ENCODE measurements at regions not wholly inside any gene's neighbourhood (a gene's known extent, or its start where the extent isn't known, plus 50 kb on each side); places are given as distances from the start of the nearest gene placed in this dataset.
"Not testable (repeated sequence)": the region's sequence is repeated elsewhere in the genome, so short reads cannot be mapped to it uniquely, and the experiment has no call there.

- intact Hi-C loops (cut with DNase I): no loop called here
- Histone ChIP-seq H3K27me3 (no peaks in the 10 kb centered on the region), H3K36me3 (replicated peaks in 1 of 2) (no peaks in the 10 kb centered on the region), H3K4me3 (no peak overlapping the region), H3K9me3 (replicated peaks in 1 of 3) (no peaks in the 10 kb centered on the region), H3K4me1 (replicated peaks in 1 of 2) (no peaks in the 10 kb centered on the region), H3K27ac (no peak overlapping the region)
- DNase-seq: no peak
- 52 to 72% (median 55%) methylated on average over 3 of the region's 3 CpGs for WGBS, 4 donors
- TF ChIP-seq CTCF (IDR thresholded peaks at IDR 0.05) (no peak), POLR2A (IDR thresholded peaks at IDR 0.05) (no peak)
These were observed 121.2 kb upstream of the SLC35G4 start for GRCh38 chr18:11488175-11488574.

- H3K27ac ChIP-seq: no peak overlapping the region
- H3K36me3 ChIP-seq (replicated peaks in 1 of 2): no peaks in the 10 kb centered on the region
- WGBS, 4 donors: 89 to 100% (median 93%) methylated on average over 1 of the region's 1 CpG
- H3K4me3 ChIP-seq: no peak overlapping the region
- H3K4me1 ChIP-seq (replicated peaks in 1 of 2): no peaks in the 10 kb centered on the region
- TF ChIP-seq CTCF (IDR thresholded peaks at IDR 0.05) (no peak), POLR2A (IDR thresholded peaks at IDR 0.05) (no peak)
- H3K9me3 ChIP-seq (replicated peaks in 1 of 3): no peaks in the 10 kb centered on the region
- DNase-seq: no peak
- no peaks in the 10 kb centered on the region for H3K27me3 ChIP-seq
- intact Hi-C loops (cut with DNase I): no loop called here
These were observed 122.0 kb upstream of the SLC35G4 start for GRCh38 chr18:11487390-11487789.

- H3K4me1 ChIP-seq (replicated peaks in 1 of 2): no peaks in the 10 kb centered on the region
- no peaks in the 10 kb centered on the region for H3K27me3 ChIP-seq
- TF ChIP-seq CTCF (IDR thresholded peaks at IDR 0.05) (no peak), POLR2A (IDR thresholded peaks at IDR 0.05) (no peak)
- H3K9me3 ChIP-seq (replicated peaks in 1 of 3): no peaks in the 10 kb centered on the region
- H3K4me3 ChIP-seq: no peak overlapping the region
- DNase-seq: no peak
- intact Hi-C loops (cut with DNase I): no loop called here
- H3K36me3 ChIP-seq (replicated peaks in 1 of 2): no peaks in the 10 kb centered on the region
- H3K27ac ChIP-seq: no peak overlapping the region
These were observed 127.1 kb upstream of the SLC35G4 start for GRCh38 chr18:11482271-11482670.

- Histone ChIP-seq H3K36me3 (replicated peaks in 1 of 2) (no peaks in the 10 kb centered on the region), H3K4me1 (replicated peaks in 1 of 2) (no peaks in the 10 kb centered on the region), H3K4me3 (no peak overlapping the region), H3K27me3 (no peaks in the 10 kb centered on the region), H3K27ac (no peak overlapping the region), H3K9me3 (replicated peaks in 1 of 3) (no peaks in the 10 kb centered on the region)
- intact Hi-C loops (cut with DNase I): no loop called here
- DNase-seq: no peak
- no peak for TF ChIP-seq POLR2A (IDR thresholded peaks at IDR 0.05)
- TF ChIP-seq CTCF (IDR thresholded peaks at IDR 0.05): no peak
- WGBS, 4 donors: 67 to 76% (median 74%) methylated on average over 1 of the region's 1 CpG
These were observed 128.7 kb upstream of the SLC35G4 start for GRCh38 chr18:11480692-11481091.

GRCh38 chr18:11479031-11479430, 130.4 kb upstream of the SLC35G4 start:
- not testable (repeated sequence) for H3K4me3 ChIP-seq
- WGBS, 4 donors: 65 to 69% (median 69%) methylated on average over 6 to 7 of the region's 7 CpGs; no CpG with 5 or more reads in 1 of the 4 donors

More at GRCh38 chr18:11479031-11479430, 130.4 kb upstream of the SLC35G4 start:
- H3K27me3 ChIP-seq; DNase-seq; H3K36me3 ChIP-seq (replicated peaks in 1 of 2); H3K4me1 ChIP-seq (replicated peaks in 1 of 2); H3K27ac ChIP-seq; H3K9me3 ChIP-seq (replicated peaks in 1 of 3); intact Hi-C loops (cut with DNase I): not testable (repeated sequence)
